ENCODE measurements at regions not wholly inside any gene's neighbourhood (a gene's known extent, or its start where the extent isn't known, plus 50 kb on each side); places are given as distances from the start of the nearest gene placed in this dataset.

GRCh38 chr16:87058728-87059250 is 258.4 kb downstream of the C16orf95 start:
- DNase-seq: no peak

- peak; percentile 47 for DNase-seq
Observed at GRCh38 chr16:87060034-87060986, 256.9 kb downstream of the C16orf95 start.

GRCh38 chr16:87061243-87061920 is 255.8 kb downstream of the C16orf95 start:
- no peak for DNase-seq

GRCh38 chr16:87062569-87063442 is 254.4 kb downstream of the C16orf95 start:
- peak; percentile 94 for DNase-seq

GRCh38 chr16:87063543-87063942 is 253.6 kb downstream of the C16orf95 start:
- DNase-seq: no peak

- DNase-seq: no peak
Observed at GRCh38 chr16:87064731-87065445, 252.3 kb downstream of the C16orf95 start.

GRCh38 chr16:87065446-87066132 is 251.6 kb downstream of the C16orf95 start:
- DNase-seq: no peak

- DNase-seq: no peak
Observed at GRCh38 chr16:87066133-87067002, 250.8 kb downstream of the C16orf95 start.

- no peak for DNase-seq
Observed at GRCh38 chr16:87067003-87067556, 250.1 kb downstream of the C16orf95 start.

GRCh38 chr16:87067836-87068761 is 249.1 kb downstream of the C16orf95 start:
- peak; percentile 55 for DNase-seq

GRCh38 chr16:87068762-87069150 is 248.4 kb downstream of the C16orf95 start:
- no peak for DNase-seq

- DNase-seq: no peak
Observed at GRCh38 chr16:87070657-87071056, 246.5 kb downstream of the C16orf95 start.

- no peak for DNase-seq
Observed at GRCh38 chr16:87072101-87072500, 245.1 kb downstream of the C16orf95 start.

GRCh38 chr16:87074641-87075318 is 242.4 kb downstream of the C16orf95 start:
- DNase-seq: peak; percentile 87

- DNase-seq: no peak
Observed at GRCh38 chr16:87075319-87075860, 241.8 kb downstream of the C16orf95 start.

GRCh38 chr16:87076331-87076949 is 240.8 kb downstream of the C16orf95 start:
- no peak for DNase-seq

GRCh38 chr16:87076950-87077749 is 240.0 kb downstream of the C16orf95 start:
- peak; percentile 52 for DNase-seq
